Erythroblast (primary cell): ENCODE measurements at regions not wholly inside any gene's neighbourhood (a gene's known extent, or its start where the extent isn't known, plus 50 kb on each side); places are given as distances from the start of the nearest gene placed in this dataset.

Experiments used
- DNase-seq, 2 experiments: peaks; one replicate each; lab custom pipeline; 2025; lab: John Stamatoyannopoulos, UW
- GATA1 ChIP-seq: IDR thresholded peaks from 2 replicates; pipeline ENCODE4 v1.6.1; 2011; ENCODE audit warnings: low read depth, mild to moderate bottlenecking, control low read depth, low read length, moderate library complexity
- POLR2A ChIP-seq: IDR thresholded peaks from 2 replicates; pipeline ENCODE4 v1.6.1; 2011; ENCODE audit warnings: mild to moderate bottlenecking, low read length

DNA sequence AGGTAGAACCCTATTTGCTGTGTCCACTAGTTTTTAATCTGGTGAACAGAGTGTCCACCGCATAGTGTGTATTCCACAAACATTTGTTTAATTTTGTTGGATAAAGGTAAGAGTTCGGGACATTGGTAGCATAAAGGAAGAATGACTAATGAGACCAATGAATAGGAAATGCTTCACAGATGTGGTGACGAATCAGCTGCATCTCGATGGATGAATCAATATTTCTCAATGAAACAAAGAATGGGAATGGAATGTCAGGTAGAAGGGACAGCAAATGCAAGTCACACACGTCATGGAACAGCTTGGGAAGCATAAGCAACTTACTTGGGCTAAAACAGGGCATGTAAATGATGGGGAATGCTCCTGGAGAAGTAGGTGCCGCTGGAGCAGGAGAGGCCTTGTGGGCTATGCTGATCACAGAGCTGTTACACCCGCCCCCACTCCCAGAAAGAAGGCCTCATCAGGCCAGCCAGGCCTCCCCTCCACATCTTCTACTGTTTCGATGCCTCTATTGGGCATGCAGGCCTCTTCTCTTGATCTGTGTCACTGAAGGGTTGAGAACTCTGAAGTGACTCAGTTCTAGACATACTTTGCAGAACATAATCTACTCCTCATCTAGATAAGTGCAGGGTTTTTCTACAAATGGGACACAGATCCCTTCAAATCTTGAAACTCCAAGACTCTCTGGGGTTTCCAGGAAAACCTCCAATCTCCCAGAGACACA is 120.0 kb upstream of the GADL1 start:
- no peak for DNase-seq
- TF ChIP-seq GATA1 (no peak), POLR2A (no peak)

DNA sequence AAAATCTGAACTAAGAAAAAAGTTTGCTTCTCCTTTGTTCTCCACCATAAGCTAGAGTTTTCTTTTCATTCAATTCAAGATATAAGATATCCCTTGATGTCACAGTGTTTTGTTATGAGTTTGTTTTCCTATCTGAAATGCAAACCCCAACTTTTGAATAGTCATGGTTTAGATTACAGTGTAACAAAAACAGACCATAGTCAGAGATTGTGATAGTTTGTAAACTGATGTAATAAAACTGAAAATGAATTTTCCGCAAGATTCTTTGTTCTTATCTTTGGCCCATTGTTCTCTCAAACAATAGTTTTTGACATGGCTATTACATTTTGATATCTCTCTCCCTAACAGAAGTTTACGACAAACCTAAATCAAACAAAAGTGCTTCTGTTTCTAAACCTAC is 121.7 kb upstream of the GADL1 start:
- DNase-seq = no peak
- TF ChIP-seq GATA1 (no peak), POLR2A (no peak)

DNA sequence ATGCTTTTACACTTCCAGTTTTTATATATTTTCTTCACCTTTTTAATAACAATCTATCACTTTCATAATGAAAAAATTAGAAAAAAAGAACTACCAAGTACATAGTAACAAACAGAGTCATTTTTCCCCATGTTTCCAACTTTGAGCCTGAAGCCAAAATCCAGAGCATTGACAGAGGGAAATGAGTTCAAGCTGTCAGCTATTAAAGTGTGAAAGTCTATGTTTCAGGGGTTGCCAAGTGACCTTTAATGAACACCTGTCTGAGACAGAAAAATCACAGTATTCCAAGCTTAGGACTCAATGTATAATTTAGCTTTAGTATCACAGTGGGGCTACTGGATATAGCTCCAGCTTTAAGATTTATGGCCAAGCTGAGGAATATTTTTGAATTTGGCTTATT is 128.3 kb upstream of the GADL1 start:
- no peak for TF ChIP-seq GATA1
- TF ChIP-seq POLR2A = no peak
- no peak for DNase-seq

DNA sequence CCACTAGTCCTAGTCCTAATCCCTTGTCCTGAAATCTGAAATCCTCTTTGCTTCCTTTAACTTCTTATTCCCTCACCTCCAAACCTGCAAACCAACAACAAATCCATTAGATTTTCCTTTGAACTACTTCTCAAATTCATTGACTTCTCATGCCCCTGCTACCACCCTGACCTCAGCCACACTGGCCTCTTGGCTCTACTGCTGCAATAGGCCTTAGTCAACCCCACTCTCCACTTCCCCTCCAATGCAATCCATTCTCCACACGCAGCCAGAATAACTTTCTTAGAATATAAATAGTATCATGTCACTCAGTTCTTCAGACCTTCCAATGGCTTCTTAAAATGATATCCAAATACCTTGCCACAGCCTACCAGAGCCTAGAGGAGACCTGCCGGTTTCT is 131.1 kb upstream of the GADL1 start:
- TF ChIP-seq GATA1 (no peak), POLR2A (no peak)

GRCh38 chr3:31027191-31027761 is 132.8 kb upstream of the GADL1 start:
- DNase-seq = no peak
- TF ChIP-seq POLR2A (no peak), GATA1 (no peak)

More for the DNA sequence above, 131.1 kb upstream of the GADL1 start:
- DNase-seq = no peak

GRCh38 chr3:31027914-31028313 is 133.5 kb upstream of the GADL1 start:
- DNase-seq = no peak

GRCh38 chr3:31028766-31029165 is 134.3 kb upstream of the GADL1 start:
- DNase-seq = no peak
- TF ChIP-seq POLR2A (no peak), GATA1 (no peak)

More at GRCh38 chr3:31027914-31028313, 133.5 kb upstream of the GADL1 start:
- no peak for TF ChIP-seq GATA1
- TF ChIP-seq POLR2A = no peak

- TF ChIP-seq GATA1 (no peak), POLR2A (no peak)
- DNase-seq = no peak
Observed at GRCh38 chr3:31029706-31030105, 135.2 kb upstream of the GADL1 start.

DNA sequence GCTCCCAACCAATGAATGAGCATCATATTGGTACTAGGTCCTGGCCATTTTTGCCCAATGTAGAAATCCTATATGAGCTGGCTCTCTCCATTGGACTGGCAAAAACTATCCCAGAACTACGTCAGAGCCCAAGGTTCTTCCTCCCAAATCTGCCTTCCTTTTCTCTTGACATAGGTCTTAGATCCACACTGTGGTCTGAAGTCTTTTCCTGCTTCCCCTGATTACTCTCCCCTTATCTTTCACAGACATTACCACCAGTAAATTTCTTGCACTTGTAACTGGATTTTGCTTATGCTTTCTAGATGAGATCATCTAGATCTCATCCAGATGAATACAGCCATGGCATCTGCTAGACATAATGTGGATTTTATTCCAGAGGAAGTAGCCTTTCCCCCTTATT is 141.2 kb upstream of the GADL1 start:
- TF ChIP-seq GATA1 (no peak), POLR2A (no peak)
- no peak for DNase-seq

DNA sequence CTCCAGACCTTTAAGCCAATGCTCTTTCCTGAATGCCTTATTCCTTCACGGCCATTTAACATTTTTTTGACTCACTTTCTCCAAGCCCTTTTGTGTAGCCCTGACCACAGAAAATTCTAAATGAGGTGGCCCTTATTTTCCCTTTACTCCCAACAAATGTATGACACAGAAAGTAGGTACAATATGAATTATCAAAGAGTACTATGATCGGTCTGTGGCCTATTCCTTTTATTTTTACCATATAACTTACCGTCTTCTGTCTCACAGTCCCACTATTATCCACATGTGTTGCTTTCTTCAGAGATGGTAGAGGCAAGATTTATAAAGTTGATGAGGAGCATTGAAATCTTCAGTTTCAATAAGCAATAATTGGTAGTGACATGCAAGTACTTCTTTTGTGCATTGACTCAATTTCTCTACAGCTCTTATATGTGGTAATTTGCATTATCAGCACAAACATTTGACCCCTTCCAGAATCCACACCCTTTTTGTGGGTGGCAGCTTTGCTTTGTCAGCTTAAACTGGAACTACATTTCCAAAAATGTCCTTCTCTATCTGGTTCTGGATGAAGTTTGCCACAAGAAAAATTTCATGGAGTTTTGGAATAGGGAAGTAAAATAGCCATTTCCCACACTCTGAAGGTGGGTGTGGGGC is 143.8 kb upstream of the GADL1 start:
- TF ChIP-seq POLR2A = no peak
- TF ChIP-seq GATA1 = no peak
- no peak for DNase-seq

- no peak for DNase-seq
- TF ChIP-seq POLR2A (no peak), GATA1 (no peak)
Observed at GRCh38 chr3:31039145-31039544, 144.7 kb upstream of the GADL1 start.

- DNase-seq = no peak
- no peak for TF ChIP-seq POLR2A
- TF ChIP-seq GATA1 = no peak
Observed at GRCh38 chr3:31041161-31041978, 146.9 kb upstream of the GADL1 start.

GRCh38 chr3:31043184-31043819 is 148.8 kb upstream of the GADL1 start:
- TF ChIP-seq GATA1 (no peak), POLR2A (no peak)
- DNase-seq = no peak
